ENCODE measurements at regions not wholly inside any gene's neighbourhood (a gene's known extent, or its start where the extent isn't known, plus 50 kb on each side); places are given as distances from the start of the nearest gene placed in this dataset.

DNA sequence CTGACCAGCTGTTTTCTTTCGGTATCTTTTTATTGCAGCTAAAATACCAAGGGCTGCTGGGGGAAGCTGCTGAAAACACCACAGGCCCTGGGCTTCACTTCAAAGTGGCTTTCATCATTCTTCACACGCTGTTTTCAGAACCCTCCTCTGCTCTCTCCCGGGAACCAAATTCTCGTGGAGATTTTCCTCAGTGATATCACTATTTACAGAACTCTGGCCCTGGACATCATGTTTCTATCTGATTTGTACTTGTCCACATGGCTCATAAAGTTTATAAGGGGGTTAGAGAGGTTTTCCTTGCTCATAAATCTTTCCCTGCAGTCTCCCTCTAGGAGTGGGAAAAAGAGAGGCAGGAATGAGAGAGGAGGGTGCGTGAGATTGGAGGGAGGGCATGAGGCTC lies 177.4 kb upstream of the NPVF start:
- Mint-ChIP-seq H3K4me1 (no peaks in the 10 kb centered on the region), H3K27me3 (peaks cover 3% of the 10 kb centered on the region), H3K4me3 (no peak overlapping the region), H3K9me3 (no peaks in the 10 kb centered on the region), H3K36me3 (ENCODE audit: low read depth) (no peaks in the 10 kb centered on the region), H3K27ac (no peak overlapping the region)
- intact Hi-C loops (cut with micrococcal nuclease): no loop called here
- DNase-seq: no peak

DNA sequence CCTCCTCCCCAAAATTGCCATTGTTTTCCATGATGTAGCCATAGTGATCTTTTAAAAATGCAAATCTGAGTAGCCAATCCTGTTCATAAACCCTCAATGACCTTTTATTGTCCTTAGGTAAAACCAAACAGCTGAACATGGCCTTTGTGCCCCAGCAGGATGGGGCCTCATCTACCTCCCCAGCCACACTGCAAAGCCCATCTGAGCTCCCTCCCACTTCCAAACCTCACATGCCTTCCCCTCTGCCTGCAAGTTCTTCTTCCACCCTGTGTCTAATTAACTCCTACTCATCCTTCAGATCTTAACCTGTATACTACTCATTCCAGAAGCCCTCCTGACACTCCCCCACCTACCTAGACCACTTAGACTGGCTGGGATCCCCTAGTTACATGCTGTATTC lies 178.8 kb upstream of the NPVF start:
- DNase-seq: no peak
- Mint-ChIP-seq H3K27ac (no peak overlapping the region), H3K9me3 (no peaks in the 10 kb centered on the region), H3K4me3 (no peak overlapping the region), H3K36me3 (ENCODE audit: low read depth) (no peaks in the 10 kb centered on the region), H3K4me1 (no peaks in the 10 kb centered on the region), H3K27me3 (peaks cover 3% of the 10 kb centered on the region)
- intact Hi-C loops (cut with micrococcal nuclease): no loop called here

DNA sequence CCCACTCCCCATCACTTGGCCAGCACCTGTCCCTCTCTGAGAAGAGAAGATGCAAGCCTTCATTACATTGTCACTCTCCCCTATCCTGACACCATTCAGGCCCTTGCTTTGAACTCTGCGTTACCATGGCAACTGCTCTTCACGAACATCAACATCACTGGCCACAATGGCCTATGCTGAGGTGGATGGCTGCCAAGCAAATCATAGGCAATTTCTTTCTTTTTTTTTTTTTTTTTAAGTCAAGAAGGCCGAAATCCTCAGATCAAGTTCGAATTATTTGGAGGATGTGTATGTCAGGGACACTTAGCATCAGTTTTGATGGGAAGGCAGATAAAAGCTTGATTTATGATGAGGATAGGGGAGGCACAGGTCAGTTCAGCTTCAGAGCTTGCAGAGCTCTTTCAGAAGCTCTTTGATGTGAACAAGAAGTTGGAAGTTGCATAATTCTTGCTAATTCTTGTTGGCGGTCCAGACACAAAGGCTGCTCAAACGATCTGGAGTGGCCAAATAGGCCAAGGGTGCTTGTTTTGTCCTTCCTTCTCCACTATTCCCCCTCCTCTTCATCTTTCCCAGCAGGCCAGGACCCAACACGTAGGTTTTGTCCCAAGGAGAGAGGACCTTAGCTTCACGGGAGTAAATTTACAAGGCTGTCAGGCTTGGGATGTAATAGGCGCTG lies 179.9 kb upstream of the NPVF start:
- intact Hi-C loops (cut with micrococcal nuclease): no loop called here
- no peaks in the 10 kb centered on the region for H3K4me1 Mint-ChIP-seq
- H3K9me3 Mint-ChIP-seq: no peaks in the 10 kb centered on the region
- peaks cover 3% of the 10 kb centered on the region for H3K27me3 Mint-ChIP-seq
- no peak overlapping the region for H3K4me3 Mint-ChIP-seq
- DNase-seq: no peak
- no peaks in the 10 kb centered on the region for H3K36me3 Mint-ChIP-seq (ENCODE audit: low read depth)
- H3K27ac Mint-ChIP-seq: no peak overlapping the region

DNA sequence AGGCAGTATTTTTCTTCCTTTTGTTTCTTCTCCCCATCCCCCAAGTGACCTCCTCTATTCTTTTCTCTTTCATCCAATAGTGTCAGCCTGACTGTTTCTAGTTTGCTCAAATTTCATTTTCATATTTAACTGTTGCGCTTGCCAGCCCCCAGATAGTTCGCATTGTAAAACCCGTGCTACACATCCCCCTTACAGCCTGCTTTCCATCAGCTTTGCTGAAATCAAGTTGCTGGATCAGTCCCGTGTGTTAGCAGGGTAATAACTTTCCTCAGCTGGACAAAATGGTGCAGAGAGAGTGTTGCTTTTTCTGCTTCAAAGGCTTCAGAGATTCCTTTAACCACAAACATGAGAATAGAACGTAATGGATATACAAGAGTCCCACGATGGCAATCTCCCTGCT lies 180.6 kb upstream of the NPVF start:
- no peak for DNase-seq
- Mint-ChIP-seq H3K27me3 (peaks cover 3% of the 10 kb centered on the region), H3K4me3 (no peak overlapping the region), H3K9me3 (no peaks in the 10 kb centered on the region), H3K36me3 (ENCODE audit: low read depth) (no peaks in the 10 kb centered on the region), H3K27ac (no peak overlapping the region), H3K4me1 (no peaks in the 10 kb centered on the region)
- intact Hi-C loops (cut with micrococcal nuclease): no loop called here

DNA sequence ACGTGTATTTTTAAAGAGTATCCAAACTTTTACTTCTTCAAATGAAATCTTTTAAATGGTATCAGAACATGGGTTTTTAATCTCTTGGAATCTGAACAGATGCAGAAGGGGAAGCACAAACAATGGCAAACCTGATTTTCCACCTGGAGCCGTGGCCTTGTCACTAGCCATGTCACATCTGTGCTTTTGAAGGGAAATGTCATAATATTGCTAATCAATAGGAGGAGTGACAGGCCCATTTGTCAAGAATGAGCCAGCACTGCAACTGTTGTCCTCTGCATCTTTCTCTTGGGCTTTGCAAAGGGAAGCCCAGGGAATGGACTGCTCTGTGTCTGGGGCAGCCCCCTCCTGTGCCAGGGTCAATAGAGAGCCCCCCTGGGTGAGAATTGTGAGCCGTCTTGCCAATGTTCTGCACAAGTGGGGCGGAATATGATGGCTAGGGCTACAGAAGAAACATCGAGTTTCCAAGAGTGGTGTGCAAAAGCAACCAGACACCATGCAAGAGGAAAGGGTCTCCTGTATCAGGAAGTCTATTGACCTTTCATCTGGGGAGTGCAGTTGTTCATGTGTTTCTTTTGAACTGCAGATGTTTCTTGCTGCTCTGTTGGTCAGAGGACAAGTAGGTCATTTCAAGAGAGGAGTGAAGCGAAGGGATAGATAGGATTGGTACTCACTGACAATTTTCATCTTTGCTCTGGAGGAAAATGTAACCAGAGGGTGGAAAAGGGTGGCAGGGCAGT lies 181.8 kb upstream of the NPVF start:
- Mint-ChIP-seq H3K4me1 (no peaks in the 10 kb centered on the region), H3K27ac (no peak overlapping the region), H3K4me3 (no peak overlapping the region), H3K36me3 (ENCODE audit: low read depth) (no peaks in the 10 kb centered on the region), H3K9me3 (no peaks in the 10 kb centered on the region), H3K27me3 (no peaks in the 10 kb centered on the region)
- DNase-seq: no peak
- intact Hi-C loops (cut with micrococcal nuclease): no loop called here

DNA sequence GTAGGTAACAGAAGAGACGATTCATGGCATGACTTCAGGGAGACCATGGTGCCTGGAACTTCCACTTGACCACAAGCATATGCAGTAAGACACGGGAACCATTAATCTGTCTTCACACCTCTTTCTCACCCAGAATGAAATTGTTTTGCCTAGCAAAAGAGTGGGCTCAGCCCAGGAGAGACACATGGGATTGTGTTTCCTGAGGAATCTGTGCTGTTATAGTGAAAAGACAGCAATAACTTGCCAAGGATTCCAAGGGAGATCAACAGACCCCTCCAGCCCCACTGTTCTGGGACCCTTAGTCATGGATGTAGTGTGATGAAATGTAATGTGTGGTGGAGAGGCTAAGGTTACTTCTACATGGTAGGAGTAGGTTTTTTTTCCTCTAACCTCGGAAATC lies 192.5 kb upstream of the NPVF start:
- Mint-ChIP-seq H3K4me1 (no peaks in the 10 kb centered on the region), H3K27ac (no peak overlapping the region), H3K9me3 (no peaks in the 10 kb centered on the region), H3K27me3 (peaks cover 4% of the 10 kb centered on the region), H3K36me3 (ENCODE audit: low read depth) (no peaks in the 10 kb centered on the region), H3K4me3 (no peak overlapping the region)
- intact Hi-C loops (cut with micrococcal nuclease): no loop called here
- DNase-seq: no peak

DNA sequence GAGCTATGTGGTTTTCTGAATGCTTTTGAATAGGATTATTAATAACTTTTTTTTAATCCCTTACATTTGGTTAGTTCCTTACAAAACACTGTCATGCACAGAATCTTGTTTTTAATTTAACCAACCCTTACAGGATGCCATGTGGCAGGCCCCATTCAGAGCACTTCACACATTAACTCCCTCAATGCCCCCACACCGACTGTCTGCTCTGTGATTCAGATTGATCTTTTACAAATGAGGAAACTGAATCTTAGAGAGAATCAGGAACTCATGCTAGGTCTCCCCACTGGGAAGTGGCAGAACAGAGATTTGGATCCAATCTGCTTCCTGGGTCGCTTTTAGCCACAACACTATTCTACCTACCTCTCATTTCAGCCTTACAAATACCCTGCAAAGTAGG lies 195.8 kb upstream of the NPVF start:
- H3K36me3 Mint-ChIP-seq (ENCODE audit: low read depth): no peaks in the 10 kb centered on the region
- H3K27ac Mint-ChIP-seq: no peak overlapping the region
- DNase-seq: no peak
- peaks cover 5% of the 10 kb centered on the region for H3K27me3 Mint-ChIP-seq
- no peaks in the 10 kb centered on the region for H3K9me3 Mint-ChIP-seq
- H3K4me3 Mint-ChIP-seq: no peak overlapping the region
- intact Hi-C loops (cut with micrococcal nuclease): no loop called here
- no peaks in the 10 kb centered on the region for H3K4me1 Mint-ChIP-seq

DNA sequence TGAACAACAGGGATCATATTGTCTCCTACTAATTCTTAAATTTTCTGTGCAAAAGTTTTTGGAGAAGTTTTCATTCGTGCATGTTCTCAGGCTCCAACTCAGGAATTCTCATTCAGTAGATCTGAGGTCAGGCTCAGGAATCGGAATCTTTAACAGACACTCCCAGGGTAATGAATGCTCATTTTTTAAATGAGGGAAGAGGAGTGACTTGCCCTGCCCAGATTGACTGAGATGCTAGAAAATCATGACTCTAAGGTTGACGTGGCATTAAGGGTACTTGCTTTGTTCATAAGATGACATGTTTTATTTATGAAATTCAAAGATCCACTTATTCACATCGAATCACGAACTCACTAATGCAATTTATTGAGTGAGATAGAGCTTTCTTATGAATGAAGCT lies 196.6 kb upstream of the NPVF start:
- Mint-ChIP-seq H3K27ac (no peak overlapping the region), H3K27me3 (peaks cover 5% of the 10 kb centered on the region), H3K9me3 (no peaks in the 10 kb centered on the region), H3K36me3 (ENCODE audit: low read depth) (no peaks in the 10 kb centered on the region), H3K4me1 (no peaks in the 10 kb centered on the region), H3K4me3 (no peak overlapping the region)
- DNase-seq: no peak
- intact Hi-C loops (cut with micrococcal nuclease): no loop called here

DNA sequence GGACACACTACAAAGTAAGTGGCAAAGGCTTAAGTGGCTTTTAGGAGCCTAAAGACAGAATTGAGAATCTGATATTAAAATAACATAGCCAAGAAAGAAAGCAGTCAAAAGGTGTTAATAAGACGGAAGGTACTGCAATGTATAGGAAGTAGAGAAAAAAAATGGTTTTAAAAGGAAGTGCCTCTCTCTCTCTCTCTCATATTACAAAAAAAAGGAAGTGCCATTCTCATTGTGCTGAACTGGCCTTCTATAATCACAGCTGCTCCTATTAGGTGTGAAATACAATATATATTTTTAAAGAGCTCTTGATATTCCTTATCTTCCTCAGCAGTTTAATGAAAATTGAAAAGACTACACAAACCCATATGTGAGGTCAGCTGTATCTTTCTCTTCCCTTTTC lies 199.4 kb upstream of the NPVF start:
- Mint-ChIP-seq H3K36me3 (ENCODE audit: low read depth) (no peaks in the 10 kb centered on the region), H3K27me3 (peaks cover 5% of the 10 kb centered on the region), H3K27ac (no peak overlapping the region), H3K4me1 (no peaks in the 10 kb centered on the region), H3K9me3 (no peaks in the 10 kb centered on the region), H3K4me3 (no peak overlapping the region)
- DNase-seq: no peak
- intact Hi-C loops (cut with micrococcal nuclease): no loop called here

DNA sequence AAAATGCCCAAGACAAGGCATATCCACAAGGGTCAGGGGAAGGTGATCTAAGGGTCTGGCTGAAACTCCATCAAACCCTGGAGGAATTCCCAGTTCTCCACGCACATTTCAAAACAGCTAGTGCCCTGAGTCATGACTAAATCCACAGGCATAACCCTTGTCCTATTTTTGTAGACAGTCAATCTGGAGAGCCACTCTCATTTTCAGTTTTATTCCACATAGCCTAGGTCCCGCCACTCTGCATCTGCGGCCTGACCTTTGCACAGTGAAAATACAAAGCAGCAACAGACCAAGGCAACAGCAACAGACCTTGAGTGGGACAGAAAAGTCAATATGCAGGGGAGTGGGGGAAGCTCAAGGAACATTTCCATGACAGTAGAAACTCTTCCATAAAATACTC lies 201.4 kb upstream of the NPVF start:
- H3K36me3 Mint-ChIP-seq (ENCODE audit: low read depth): no peaks in the 10 kb centered on the region
- H3K27me3 Mint-ChIP-seq: peaks cover 3% of the 10 kb centered on the region
- H3K9me3 Mint-ChIP-seq: no peaks in the 10 kb centered on the region
- intact Hi-C loops (cut with micrococcal nuclease): no loop called here
- DNase-seq: no peak
- no peak overlapping the region for H3K27ac Mint-ChIP-seq
- no peak overlapping the region for H3K4me3 Mint-ChIP-seq
- H3K4me1 Mint-ChIP-seq: no peaks in the 10 kb centered on the region

DNA sequence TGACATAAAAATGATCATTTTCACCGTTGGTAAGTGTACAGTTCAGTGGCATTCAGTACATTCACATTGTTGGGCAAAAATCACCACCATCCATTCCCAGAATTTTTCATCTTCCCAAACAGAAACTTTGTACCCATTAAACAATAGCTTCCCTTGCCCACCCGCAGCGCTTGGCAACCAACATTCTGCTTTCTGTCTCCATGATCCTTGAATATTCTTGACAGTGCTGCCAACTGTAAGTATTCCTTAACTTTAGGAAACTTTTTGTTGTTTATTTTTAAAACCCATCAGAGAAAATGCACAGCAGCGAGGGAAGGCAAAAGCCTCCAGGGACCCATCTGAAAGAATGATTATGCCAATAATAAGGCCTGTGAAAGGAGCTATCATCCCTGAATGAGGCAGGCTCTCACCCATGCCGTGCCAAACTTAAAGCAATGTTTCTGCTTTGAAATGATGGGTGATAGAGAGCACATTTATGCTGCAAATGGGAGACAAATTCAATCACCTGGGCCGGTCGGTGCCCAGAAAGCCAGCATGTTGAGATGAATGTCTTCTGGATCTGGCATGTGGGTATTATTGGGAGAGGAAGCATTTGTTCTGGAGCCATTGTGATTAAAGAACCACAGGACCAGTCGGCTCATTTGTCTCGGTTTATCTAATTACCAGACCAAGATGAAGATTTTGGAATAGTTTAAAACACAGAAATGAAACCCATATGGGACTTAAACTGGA lies 202.1 kb upstream of the NPVF start:
- Mint-ChIP-seq H3K36me3 (ENCODE audit: low read depth) (no peaks in the 10 kb centered on the region), H3K4me1 (no peaks in the 10 kb centered on the region), H3K27ac (no peak overlapping the region), H3K9me3 (no peaks in the 10 kb centered on the region), H3K4me3 (no peak overlapping the region), H3K27me3 (peaks cover 3% of the 10 kb centered on the region)
- DNase-seq: no peak
- intact Hi-C loops (cut with micrococcal nuclease): no loop called here

DNA sequence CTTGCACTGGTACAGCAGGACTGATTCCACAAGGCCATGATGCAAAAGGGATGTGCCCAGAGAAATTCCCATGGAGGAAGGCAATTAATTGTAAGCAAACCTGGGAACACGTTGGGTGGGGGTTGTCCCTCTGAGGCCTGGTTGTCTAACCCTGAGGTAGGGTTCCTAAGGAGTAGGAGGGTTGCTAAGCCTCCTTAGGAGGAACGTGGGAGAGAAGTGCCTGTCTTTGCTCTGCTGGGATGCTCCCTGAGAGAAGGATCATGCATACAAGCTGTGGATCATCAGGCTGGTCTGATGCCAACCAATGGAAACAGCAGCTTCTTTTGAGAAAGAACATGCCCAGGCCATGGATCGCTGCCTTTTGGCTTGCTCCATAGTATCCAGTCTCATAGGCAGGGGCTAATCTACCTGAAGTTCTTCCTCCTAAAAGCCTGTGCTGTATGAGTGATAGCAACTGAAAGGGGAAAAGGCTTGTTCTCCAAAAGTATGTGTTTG lies 203.7 kb upstream of the NPVF start:
- H3K4me3 Mint-ChIP-seq: no peak overlapping the region
- DNase-seq: no peak
- H3K9me3 Mint-ChIP-seq: no peaks in the 10 kb centered on the region
- no peak overlapping the region for H3K27ac Mint-ChIP-seq
- H3K27me3 Mint-ChIP-seq: no peaks in the 10 kb centered on the region
- no peaks in the 10 kb centered on the region for H3K4me1 Mint-ChIP-seq
- intact Hi-C loops (cut with micrococcal nuclease): no loop called here
- H3K36me3 Mint-ChIP-seq (ENCODE audit: low read depth): no peaks in the 10 kb centered on the region

DNA sequence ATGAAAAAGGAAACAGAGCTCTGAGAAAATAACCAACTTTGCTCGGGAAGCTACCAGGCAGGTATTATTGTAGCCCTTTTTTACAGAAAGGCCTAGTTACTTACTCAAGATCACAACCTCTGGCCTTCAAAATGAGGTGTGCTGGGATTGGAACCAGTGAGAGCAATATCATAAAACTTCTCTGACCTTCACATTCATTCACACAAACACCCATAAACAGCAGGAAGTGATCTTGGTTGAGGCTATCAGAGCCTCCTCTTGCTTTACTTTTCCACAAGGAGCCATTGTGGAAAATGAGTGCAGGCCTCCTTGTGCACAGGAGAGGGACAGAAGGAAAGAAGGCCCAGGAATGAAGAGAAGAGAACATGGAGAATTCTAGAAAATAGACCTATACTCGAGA lies 204.5 kb upstream of the NPVF start:
- no peak overlapping the region for H3K27ac Mint-ChIP-seq

DNA sequence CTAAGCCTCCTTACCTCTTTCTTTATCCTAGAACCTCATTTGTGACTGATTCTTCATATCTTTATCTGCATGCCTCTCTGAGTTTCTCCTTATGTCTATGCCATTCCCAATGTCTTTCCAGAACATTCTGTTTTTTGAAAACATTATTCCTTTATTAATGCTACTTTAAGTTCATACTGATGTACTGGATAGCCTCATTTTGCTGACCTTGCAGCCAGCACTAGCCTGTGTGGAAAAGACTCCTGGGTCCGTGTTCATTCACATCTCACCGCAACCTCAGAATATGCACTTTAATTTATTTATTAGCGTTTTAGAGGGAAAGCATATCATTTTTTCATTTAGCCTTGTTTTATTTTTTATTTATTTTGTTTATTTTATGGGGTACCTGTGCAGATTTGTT lies 208.1 kb upstream of the NPVF start:
- Mint-ChIP-seq H3K36me3 (ENCODE audit: low read depth) (no peaks in the 10 kb centered on the region), H3K4me1 (no peaks in the 10 kb centered on the region), H3K4me3 (no peak overlapping the region), H3K27me3 (no peaks in the 10 kb centered on the region), H3K9me3 (peaks cover 13% of the 10 kb centered on the region), H3K27ac (no peak overlapping the region)
- DNase-seq: no peak
- intact Hi-C loops (cut with micrococcal nuclease): no loop called here

More for the DNA sequence above, 204.5 kb upstream of the NPVF start:
- no peak for DNase-seq
- H3K4me1 Mint-ChIP-seq: no peaks in the 10 kb centered on the region
- H3K4me3 Mint-ChIP-seq: no peak overlapping the region
- H3K27me3 Mint-ChIP-seq: no peaks in the 10 kb centered on the region
- H3K9me3 Mint-ChIP-seq: no peaks in the 10 kb centered on the region
- intact Hi-C loops (cut with micrococcal nuclease): no loop called here
- no peaks in the 10 kb centered on the region for H3K36me3 Mint-ChIP-seq (ENCODE audit: low read depth)

Measured in activated CD4-positive, alpha-beta T cell treated with anti-CD3 and anti-CD28 coated beads, Interleukin-2, amount 10 ng/mL, durations not matched to agents 24 days and 14 days (primary cell).